OCI-M1 (cell line): ENCODE measurements at regions not wholly inside any gene's neighbourhood (a gene's known extent, or its start where the extent isn't known, plus 50 kb on each side); places are given as distances from the start of the nearest gene placed in this dataset.
"Not testable (repeated sequence)": the region's sequence is repeated elsewhere in the genome, so short reads cannot be mapped to it uniquely, and the experiment has no call there.

ENCODE experiments used
- DNase-seq: peaks from one replicate; lab custom pipeline; 2025; lab: John Stamatoyannopoulos, UW

DNA sequence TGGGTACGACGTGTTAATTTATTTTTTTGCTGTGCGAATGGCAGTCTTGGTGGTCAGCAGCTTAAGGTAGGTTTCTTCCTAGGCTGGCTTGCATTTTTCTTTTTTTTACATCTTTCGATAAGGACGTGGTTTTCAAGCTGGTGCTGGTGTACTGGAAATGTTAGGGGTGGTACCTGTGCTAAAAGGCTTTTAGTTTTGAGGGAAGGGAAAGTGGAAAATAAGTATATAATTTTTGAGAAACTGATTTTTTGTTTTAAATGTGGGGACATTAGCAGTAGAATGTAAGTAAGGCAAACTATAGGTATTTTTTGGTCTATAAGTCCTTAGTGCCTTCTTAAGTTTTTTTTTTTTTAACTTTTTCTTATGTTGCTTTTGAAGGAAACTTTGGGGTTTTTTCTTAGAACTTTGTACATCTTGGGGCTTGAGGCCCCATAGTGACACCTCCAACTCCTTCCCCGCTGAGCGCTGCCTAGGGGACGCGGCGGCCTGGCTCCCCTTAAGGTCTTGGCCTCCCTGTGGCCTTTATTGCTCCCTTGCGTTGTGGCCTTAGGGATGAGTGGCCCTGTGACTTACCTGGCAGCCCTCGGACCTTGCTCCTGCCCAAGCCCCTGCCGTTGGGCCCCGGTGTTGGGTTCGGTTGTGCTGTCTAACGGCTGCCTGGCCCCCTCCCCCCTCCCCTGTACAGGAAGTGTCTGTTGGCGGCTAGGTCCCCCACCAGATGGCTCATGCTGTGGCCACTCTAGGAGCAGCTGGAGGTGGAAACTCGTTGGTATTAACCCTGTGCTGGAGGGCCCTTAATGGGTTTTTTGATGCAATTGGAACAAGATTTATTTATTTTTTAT is 88.0 kb upstream of the RPRML start:
- DNase-seq = peak; percentile 93

DNA sequence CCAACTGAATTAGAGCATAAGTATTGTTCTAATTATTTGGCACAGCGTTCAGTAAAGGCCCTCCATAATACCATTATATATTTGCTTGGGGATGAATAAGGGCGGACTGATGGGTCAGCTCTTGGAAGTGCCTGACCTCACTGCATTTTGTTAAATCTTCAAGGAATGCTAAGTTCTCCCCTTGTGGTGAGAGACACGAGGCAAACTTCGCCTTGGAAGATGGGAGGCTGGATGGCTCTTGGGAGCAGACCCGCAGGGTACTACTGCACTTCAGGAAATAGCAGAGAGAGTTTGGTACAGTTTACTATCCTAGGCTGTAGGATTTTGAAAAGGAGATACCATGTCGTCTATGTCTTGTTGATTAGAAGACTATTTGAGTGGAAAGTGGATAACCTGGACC is 87.0 kb upstream of the RPRML start:
- no peak for DNase-seq

DNA sequence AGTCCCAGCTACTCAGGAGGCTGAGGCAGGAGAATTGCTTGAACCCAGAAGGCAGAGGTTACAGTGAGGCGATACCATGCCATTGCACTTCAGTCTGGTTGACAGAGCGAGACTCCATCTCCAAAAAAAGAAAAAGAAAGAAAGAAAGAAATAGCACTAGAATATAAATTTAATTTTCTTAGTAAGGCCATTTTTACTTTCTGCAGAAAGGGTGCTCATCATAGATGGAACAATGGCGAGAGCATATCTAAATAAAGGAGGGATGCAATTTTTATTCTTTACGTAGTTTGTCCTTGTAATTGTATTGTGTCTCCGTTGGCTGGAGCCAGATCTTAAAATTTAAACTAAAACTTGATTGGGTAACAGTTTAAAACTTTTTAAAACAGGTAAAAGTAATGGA is 85.6 kb upstream of the RPRML start:
- DNase-seq = no peak

DNA sequence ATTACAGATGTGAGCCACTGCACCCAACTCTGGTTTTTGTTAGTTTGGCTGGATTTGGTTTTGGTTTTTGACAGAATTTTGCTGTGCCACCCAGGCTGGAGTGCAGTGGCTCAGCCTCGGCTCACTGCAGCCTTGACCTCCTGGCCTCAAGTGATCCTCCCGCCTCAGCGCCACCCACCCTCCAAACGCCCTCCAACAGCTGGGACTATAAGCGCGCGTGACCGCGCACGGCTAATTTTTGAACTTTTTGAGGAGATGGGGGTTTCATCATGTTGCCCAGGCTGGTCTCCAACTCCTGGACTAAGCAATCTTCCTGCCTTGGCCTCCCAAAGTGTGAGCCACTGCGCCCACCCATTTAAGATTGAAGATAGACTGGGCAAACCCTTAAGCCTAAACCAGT is 84.4 kb upstream of the RPRML start:
- DNase-seq = no peak

DNA sequence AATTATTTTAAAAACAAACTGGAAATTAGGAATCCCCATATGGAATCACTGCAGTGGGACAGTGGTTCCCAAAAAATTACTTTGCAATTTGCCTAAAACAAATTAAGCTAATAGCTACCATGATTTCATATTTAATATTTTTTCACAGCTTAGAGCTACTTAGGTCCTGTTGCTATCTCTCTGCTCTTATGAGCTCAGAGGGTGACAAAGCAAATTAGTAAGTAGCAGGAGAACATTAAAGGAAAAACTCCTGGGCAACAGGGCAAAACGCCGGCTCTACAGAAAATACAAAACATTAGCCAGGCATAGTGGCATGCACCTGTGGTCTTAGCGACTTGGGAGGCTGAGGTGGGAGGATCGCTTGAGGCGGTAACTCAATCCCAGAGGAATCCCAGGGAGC is 83.8 kb upstream of the RPRML start:
- DNase-seq = not testable (repeated sequence)

DNA sequence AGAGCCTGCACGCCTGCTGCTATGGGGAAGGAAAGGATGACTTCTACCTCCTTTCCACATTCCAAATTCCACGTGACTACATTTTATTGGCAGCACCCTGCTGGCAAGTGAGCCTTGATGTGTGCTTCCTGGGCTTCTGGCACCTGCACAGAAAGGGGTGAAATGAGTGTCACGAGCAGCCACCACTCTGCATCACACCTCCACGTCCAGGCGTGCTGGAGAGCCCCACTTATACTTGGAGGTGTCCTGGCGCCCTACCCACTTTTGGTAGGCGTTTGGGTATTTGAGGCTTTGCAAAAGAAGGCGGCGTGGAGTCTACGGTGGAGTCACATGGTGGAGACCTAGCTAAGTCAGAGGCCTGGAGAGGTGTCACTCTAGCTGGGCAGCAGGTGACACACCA is 81.0 kb upstream of the RPRML start:
- DNase-seq = not testable (repeated sequence)

DNA sequence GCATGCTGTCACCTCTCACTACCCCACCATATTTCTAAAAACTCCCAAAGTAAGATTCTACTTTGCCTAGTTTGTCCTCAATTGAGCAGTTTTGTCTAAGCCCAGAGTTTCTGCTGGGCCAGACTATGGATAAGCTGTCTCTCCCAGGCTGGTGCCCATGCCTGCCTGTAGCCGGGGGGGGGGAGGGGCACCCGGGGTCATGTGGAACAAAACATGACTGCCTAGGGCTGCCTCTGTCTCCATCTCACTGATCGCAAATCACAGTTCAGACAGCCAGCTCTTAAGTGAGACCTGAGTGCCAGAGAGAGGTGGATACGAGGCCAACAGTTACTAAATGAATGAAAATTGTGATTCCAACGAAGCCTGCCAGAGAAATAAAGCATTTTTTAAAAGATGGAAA is 78.8 kb upstream of the RPRML start:
- no peak for DNase-seq

DNA sequence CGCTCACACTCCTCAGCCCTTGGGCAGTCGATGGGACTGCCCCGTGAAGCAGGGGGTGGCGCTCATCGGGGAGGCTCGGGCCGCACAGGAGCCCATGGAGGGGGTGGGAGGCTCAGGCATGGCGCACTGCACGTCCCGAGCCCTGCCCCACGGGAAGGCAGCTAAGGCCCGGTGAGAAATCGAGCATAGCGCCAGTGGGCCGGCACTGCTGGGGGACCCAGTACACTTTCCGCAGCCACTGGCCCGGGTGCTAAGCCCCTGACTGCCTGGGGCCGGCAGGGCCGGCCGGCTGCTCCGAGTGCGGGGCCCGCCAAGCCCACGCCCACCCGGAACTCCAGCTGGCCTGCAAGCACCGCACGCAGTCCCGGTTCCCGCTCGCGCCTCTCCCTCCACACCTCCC is 78.2 kb upstream of the RPRML start:
- DNase-seq = not testable (repeated sequence)

DNA sequence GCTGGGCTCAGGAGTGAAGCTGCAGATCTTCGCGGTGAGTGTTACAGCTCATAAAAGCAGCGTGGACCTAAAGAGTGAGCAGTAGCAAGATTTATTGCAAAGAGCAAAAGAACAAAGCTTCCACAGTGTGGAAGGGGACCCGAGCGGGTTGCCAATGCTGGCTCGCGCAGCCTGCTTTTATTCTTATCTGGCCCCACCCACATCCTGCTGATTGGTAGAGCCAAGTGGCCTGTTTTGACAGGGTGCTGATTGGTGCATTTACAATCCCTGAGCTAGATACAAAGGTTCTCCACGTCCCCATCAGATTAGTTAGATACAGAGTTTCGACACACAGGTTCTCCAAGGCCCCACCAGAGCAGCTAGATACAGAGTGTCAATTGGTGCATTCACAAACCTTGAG is 77.6 kb upstream of the RPRML start:
- not testable (repeated sequence) for DNase-seq
